ENCODE measurements at regions not wholly inside any gene's neighbourhood (a gene's known extent, or its start where the extent isn't known, plus 50 kb on each side); places are given as distances from the start of the nearest gene placed in this dataset.
A peak's percentile ranks its signal among the peaks of the same experiment; 100 is the strongest.

- ATAC-seq, result no peak
- Mint-ChIP-seq H3K4me3 (no peak overlapping the region), H3K9me3 (no peaks in the 10 kb centered on the region), H3K27ac (no peak overlapping the region), H3K27me3 (peaks cover 16% of the 10 kb centered on the region), H3K4me1 (no peaks in the 10 kb centered on the region)
- no peak for DNase-seq
Measured at GRCh38 chr9:14526504-14526903, 166.7 kb downstream of the ZDHHC21 start.

GRCh38 chr9:14525856-14526255 lies 167.4 kb downstream of the ZDHHC21 start:
- ATAC-seq (no peak), DNase-seq (no peak)
- Mint-ChIP-seq H3K4me1 (no peaks in the 10 kb centered on the region), H3K9me3 (no peaks in the 10 kb centered on the region), H3K4me3 (no peak overlapping the region), H3K27me3 (peaks cover 13% of the 10 kb centered on the region), H3K27ac (no peak overlapping the region)

- Mint-ChIP-seq H3K9me3 (no peaks in the 10 kb centered on the region), H3K27ac (no peak overlapping the region), H3K4me1 (no peaks in the 10 kb centered on the region), H3K4me3 (no peak overlapping the region), H3K27me3 (peaks cover 5% of the 10 kb centered on the region)
- ATAC-seq (no peak), DNase-seq (no peak)
Measured at GRCh38 chr9:14524873-14525515, 168.2 kb downstream of the ZDHHC21 start.

DNA sequence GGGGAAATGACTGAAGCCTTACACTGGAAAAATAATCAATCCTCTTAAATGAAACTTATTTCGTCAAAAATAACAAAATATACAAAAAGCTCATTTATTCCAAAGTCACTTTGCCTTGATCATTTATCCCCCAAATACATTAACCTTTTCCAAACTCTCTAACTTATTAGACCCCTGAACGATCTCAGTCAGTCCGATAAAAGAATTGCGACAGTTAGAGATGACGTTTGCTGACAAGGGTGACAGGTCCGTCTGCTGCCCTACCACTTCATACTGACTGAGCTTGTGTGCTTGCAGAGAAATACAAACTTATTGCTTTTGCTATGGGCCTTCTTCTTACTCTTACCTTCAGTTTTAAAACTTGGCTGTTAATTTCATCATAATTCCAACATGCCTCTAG lies 169.7 kb downstream of the ZDHHC21 start:
- Mint-ChIP-seq H3K9me3 (no peaks in the 10 kb centered on the region), H3K27me3 (peaks cover 2% of the 10 kb centered on the region), H3K4me3 (no peak overlapping the region), H3K27ac (no peak overlapping the region), H3K4me1 (no peaks in the 10 kb centered on the region)
- ATAC-seq, result no peak
- DNase-seq, result no peak

- H3K4me1 Mint-ChIP-seq, result no peaks in the 10 kb centered on the region
- H3K9me3 Mint-ChIP-seq, result no peaks in the 10 kb centered on the region
- no peak overlapping the region for H3K27ac Mint-ChIP-seq
- DNase-seq, result no peak
- no peak overlapping the region for H3K4me3 Mint-ChIP-seq
- H3K27me3 Mint-ChIP-seq, result no peaks in the 10 kb centered on the region
- no peak for ATAC-seq
Measured at GRCh38 chr9:14522627-14523379, 170.4 kb downstream of the ZDHHC21 start.

- H3K4me3 Mint-ChIP-seq, result no peak overlapping the region
- H3K27ac Mint-ChIP-seq, result no peak overlapping the region
- no peaks in the 10 kb centered on the region for H3K4me1 Mint-ChIP-seq
- no peak for ATAC-seq
- H3K27me3 Mint-ChIP-seq, result no peaks in the 10 kb centered on the region
- no peaks in the 10 kb centered on the region for H3K9me3 Mint-ChIP-seq
- DNase-seq, result no peak
Measured at GRCh38 chr9:14520341-14520740, 172.9 kb downstream of the ZDHHC21 start.

- no peak for DNase-seq
- no peak overlapping the region for H3K4me3 Mint-ChIP-seq
- no peak overlapping the region for H3K27ac Mint-ChIP-seq
- H3K4me1 Mint-ChIP-seq, result no peaks in the 10 kb centered on the region
- no peaks in the 10 kb centered on the region for H3K9me3 Mint-ChIP-seq
- H3K27me3 Mint-ChIP-seq, result peaks cover 8% of the 10 kb centered on the region
- ATAC-seq, result no peak
Measured at GRCh38 chr9:14517154-14517906, 175.9 kb downstream of the ZDHHC21 start.

DNA sequence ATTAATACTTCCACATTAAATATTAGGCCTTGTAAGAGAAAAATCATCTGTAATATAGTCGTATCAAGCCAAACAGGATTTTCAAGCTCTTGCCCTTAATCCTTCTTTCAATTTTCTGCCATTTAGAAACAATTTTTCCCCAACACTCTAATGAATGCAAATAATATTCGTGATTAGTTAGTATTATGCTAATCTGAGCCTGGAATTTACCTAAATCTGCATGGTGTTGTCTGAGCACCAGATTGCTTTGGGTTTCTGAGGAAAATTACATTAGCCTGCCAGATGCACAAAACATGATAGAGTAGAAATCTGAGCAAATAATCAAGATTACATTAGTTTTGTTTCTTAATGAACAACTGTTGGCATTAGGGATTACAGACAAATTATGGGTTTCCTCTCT lies 176.6 kb downstream of the ZDHHC21 start:
- Mint-ChIP-seq H3K27ac (no peak overlapping the region), H3K4me3 (no peak overlapping the region), H3K4me1 (no peaks in the 10 kb centered on the region), H3K9me3 (no peaks in the 10 kb centered on the region), H3K27me3 (peaks cover 8% of the 10 kb centered on the region)
- ATAC-seq, result no peak
- no peak for DNase-seq

DNA sequence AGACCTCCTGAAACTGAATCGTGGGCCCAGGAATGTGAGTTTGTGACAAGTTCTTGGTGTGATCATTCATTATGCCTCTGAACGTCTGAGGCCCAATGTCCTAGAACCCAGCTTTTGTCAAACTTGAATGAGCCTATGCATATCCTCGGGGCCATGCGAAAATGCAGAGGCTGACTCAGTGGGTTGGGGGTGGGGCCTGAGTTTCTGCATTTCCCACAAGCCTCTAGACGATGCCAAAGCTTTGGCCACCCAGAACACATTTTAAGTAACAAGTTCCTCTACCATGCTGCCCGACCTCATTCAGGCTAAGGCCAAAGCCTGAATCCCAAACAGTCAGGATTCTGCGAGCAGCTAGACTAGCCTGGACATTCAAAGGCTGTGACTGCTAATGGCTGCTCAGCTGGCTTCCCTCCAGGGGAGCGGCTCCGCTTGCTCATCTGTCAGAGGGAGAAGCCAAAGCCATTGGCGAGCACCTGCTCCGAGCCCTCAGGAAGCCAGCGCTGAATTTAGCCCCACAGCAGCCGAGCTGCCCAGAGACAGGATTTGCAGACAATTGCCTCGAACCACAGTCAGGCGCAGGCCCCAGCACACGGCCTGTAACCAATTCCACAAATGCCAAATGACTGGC lies 177.5 kb downstream of the ZDHHC21 start:
- no peak overlapping the region for H3K27ac Mint-ChIP-seq
- DNase-seq (no peak), ATAC-seq (no peak)
- no peak overlapping the region for H3K4me3 Mint-ChIP-seq
- peaks cover 8% of the 10 kb centered on the region for H3K27me3 Mint-ChIP-seq
- H3K9me3 Mint-ChIP-seq, result no peaks in the 10 kb centered on the region
- H3K4me1 Mint-ChIP-seq, result no peaks in the 10 kb centered on the region

GRCh38 chr9:14515049-14515448 lies 178.2 kb downstream of the ZDHHC21 start:
- Mint-ChIP-seq H3K4me1 (no peaks in the 10 kb centered on the region), H3K4me3 (no peak overlapping the region), H3K9me3 (no peaks in the 10 kb centered on the region), H3K27me3 (peaks cover 8% of the 10 kb centered on the region), H3K27ac (no peak overlapping the region)
- ATAC-seq, result no peak
- DNase-seq, result no peak

DNA sequence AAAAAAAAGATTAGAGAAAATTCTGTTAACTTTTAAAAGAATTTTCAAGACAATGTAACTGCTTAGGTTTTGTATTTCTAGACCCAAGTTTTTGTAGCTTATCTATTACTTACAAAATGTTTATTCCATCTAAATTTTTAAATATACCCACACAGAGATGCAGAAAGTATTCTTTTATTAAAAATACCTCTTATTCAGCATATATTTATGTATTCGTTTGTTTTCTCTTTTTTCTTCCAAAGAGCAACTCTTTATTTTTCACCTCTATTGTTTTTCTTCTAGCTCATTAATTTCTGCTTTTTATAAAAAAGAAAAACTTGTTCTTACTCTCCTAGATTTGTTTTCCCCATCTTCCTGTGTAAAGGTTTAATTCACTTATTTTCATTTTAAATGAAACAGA lies 180.3 kb downstream of the ZDHHC21 start:
- DNase-seq, result no peak
- Mint-ChIP-seq H3K27ac (no peak overlapping the region), H3K9me3 (peaks cover 0 to 6% of the 10 kb centered on the region in 2 donors), H3K4me3 (no peak overlapping the region), H3K4me1 (no peaks in the 10 kb centered on the region), H3K27me3 (peaks cover 18% of the 10 kb centered on the region)
- no peak for ATAC-seq

DNA sequence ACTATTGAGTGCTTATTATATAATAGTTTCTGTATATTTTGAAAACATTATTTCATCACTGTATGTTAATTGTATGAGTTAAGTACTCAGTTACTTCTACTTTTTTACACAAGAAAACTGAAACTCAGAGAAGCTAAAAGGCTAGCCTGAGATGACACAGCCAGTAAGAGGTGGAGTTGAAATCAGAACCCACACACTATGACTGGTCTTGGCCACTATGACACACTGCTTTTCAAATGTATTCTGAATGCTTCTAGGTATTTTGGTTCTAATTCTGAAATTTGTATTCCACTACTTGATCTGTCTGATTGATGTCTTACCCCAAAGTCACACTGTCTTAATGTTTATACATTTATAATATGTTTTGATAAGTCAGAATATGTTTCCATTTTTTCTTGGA lies 181.8 kb downstream of the ZDHHC21 start:
- Mint-ChIP-seq H3K27me3 (peaks cover 18% of the 10 kb centered on the region), H3K27ac (no peak overlapping the region), H3K4me1 (no peaks in the 10 kb centered on the region), H3K9me3 (peaks cover 0 to 6% of the 10 kb centered on the region in 2 donors), H3K4me3 (no peak overlapping the region)
- DNase-seq (no peak), ATAC-seq (peak; percentile 71)

DNA sequence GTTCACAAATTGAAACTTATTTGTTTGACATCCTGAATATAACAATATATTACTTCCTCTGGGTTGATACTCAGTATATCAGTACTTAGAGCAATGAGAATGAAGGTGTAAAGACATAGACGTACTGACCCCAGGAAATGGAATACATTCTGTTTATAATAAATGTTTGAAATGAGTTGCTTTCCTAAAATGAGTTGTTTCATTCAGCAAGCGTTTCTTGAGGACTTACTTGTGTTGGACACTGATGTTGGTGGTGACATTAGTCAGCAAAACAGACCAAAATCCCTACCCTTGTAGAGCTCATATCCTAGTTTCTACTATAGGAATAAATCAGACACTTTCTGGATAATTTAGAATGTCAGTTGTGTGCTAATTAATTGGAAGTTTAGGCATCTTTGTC lies 184.3 kb downstream of the ZDHHC21 start:
- Mint-ChIP-seq H3K9me3 (peaks cover 5 to 6% of the 10 kb centered on the region in 2 donors), H3K4me1 (no peaks in the 10 kb centered on the region), H3K4me3 (no peak overlapping the region), H3K27ac (no peak overlapping the region), H3K27me3 (peaks cover 10% of the 10 kb centered on the region)
- ATAC-seq, result no peak
- no peak for DNase-seq

DNA sequence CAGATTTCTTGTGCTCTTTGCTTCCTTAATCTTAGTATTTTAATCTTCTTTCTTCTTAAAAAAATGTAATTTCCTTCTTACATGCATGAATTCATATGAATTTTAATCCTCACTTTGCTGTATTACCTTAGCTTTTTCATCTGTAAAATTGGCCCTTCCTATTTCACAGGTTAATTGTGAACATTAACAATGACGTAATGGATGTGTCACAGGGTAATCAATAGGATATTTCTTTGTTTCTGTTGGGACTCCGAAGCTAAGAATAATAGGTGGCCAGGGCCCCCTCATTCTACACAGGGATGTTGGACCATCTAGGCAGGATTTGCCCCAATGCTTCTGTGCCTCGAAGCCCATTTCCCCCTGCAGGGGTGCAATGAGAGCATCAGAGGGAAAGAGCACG lies 187.4 kb upstream of the NFIB start:
- Mint-ChIP-seq H3K9me3 (peaks cover 0 to 8% of the 10 kb centered on the region in 2 donors), H3K4me3 (no peak overlapping the region), H3K27me3 (no peaks in the 10 kb centered on the region), H3K4me1 (no peaks in the 10 kb centered on the region), H3K27ac (no peak overlapping the region)
- DNase-seq, result no peak
- ATAC-seq, result no peak

- ATAC-seq (no peak), DNase-seq (no peak)
- Mint-ChIP-seq H3K4me3 (no peak overlapping the region), H3K4me1 (no peaks in the 10 kb centered on the region), H3K9me3 (peaks cover 0 to 8% of the 10 kb centered on the region in 2 donors), H3K27ac (no peak overlapping the region), H3K27me3 (no peaks in the 10 kb centered on the region)
Measured at GRCh38 chr9:14500705-14501104, 186.8 kb upstream of the NFIB start.

DNA sequence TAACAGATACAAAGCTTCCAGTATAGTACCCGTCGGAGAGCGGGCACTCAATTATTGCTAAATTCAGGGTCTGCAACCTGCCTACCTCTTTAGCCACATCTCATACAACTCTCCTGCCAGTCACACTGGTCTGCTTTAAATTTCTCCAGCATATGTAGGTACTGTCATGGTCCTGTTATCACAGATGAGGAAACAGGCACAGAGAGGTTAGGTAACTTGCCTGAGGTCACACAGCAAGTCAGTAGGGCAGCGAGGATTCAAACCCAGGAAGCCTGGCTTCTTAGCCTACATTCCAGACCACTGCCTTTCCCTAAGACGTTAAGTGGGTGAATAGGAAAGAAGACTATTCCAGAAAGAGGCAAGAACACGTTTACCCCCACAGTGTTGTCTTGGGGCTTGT lies 186.0 kb upstream of the NFIB start:
- Mint-ChIP-seq H3K27me3 (no peaks in the 10 kb centered on the region), H3K4me1 (no peaks in the 10 kb centered on the region), H3K27ac (no peak overlapping the region), H3K9me3 (peaks cover 0 to 6% of the 10 kb centered on the region in 2 donors), H3K4me3 (no peak overlapping the region)
- ATAC-seq (no peak), DNase-seq (no peak)

Measured in stimulated activated naive CD8-positive, alpha-beta T cell treated with anti-CD3 and anti-CD28 coated beads, Interleukin-15, amount 100 ng/mL, for 72 hours (primary cell).